H1 (cell line): ENCODE measurements at regions not wholly inside any gene's neighbourhood (a gene's known extent, or its start where the extent isn't known, plus 50 kb on each side); places are given as distances from the start of the nearest gene placed in this dataset.
"Not testable (repeated sequence)": the region's sequence is repeated elsewhere in the genome, so short reads cannot be mapped to it uniquely, and the experiment has no call there.

ENCODE experiments used
- CTCF ChIA-PET: fragments of 300-600 bp; sonication (Branson Sonifier 250); formaldehyde crosslinking; loops from one replicate; lab custom pipeline; 2021; ENCODE audit not compliant: partially characterized antibody; lab: Charles Lee
- POLR2A ChIA-PET: fragments of 300-600 bp; sonication (Branson Sonifier 250); formaldehyde crosslinking; loops from one replicate; lab custom pipeline; 2021; ENCODE audit warnings: inconsistent platforms; ENCODE audit not compliant: partially characterized antibody; lab: Charles Lee
- DNase-seq, 2 experiments: peaks; one replicate each; pipeline versions ENCODE4 v3.0.0 to v3.0.0-alpha.2; 2010 to 2022; ENCODE audit warnings: low spot score in 2 of 2, low read depth in 1 of 2, mixed read lengths in 1 of 2
- FAIRE-seq: peaks from 2 replicates; lab custom pipeline; 2011; peaks lifted over from hg19 to GRCh38; lab: Jason Lieb, UNC
- H2AFZ ChIP-seq: 2 replicates; pipeline ENCODE4 v1.8.1; 2012; ENCODE audit warnings: low read length, inconsistent platforms
- H2AK5ac ChIP-seq: 2 replicates; pipeline ENCODE4 v1.6.1; 2013; ENCODE audit warnings: low read depth, low read length
- H2BK120ac ChIP-seq: replicated peaks from 2 replicates; pipeline ENCODE3; 2013; ENCODE audit warnings: low read depth, low read length, inconsistent platforms
- H2BK12ac ChIP-seq: 2 replicates; pipeline ENCODE4 v1.6.1; 2013; ENCODE audit warnings: low read depth, low read length
- H2BK15ac ChIP-seq: 2 replicates; pipeline ENCODE4 v1.6.1; 2013; ENCODE audit warnings: low read length
- H2BK20ac ChIP-seq: 2 replicates; pipeline ENCODE4 v1.6.1; 2013; ENCODE audit warnings: low read length
- H2BK5ac ChIP-seq: 2 replicates; pipeline ENCODE4 v1.6.1; 2013; ENCODE audit warnings: low read depth, low read length
- H3K14ac ChIP-seq: 2 replicates; pipeline ENCODE4 v1.6.1; 2013; ENCODE audit warnings: inconsistent platforms; ENCODE audit not compliant: insufficient read length
- H3K18ac ChIP-seq: 2 replicates; pipeline ENCODE4 v1.6.1; 2013; ENCODE audit warnings: low read length; ENCODE audit errors: extremely low read depth
- H3K23ac ChIP-seq: 2 replicates; pipeline ENCODE4 v1.6.1; 2013; ENCODE audit warnings: inconsistent platforms; ENCODE audit not compliant: insufficient read length
- H3K23me2 ChIP-seq: 2 replicates; pipeline ENCODE4 v1.6.1; 2013; ENCODE audit warnings: low read depth, low read length
- H3K27ac ChIP-seq: 2 replicates; pipeline ENCODE4 v1.6.1; 2011; ENCODE audit warnings: low read depth, low read length, inconsistent platforms
- H3K27me3 ChIP-seq, 4 experiments: replicated peaks in 1 of 4; 1 replicate in 1 of 4; 2 replicates in 3 of 4; pipeline versions ENCODE4 v1.6.1 to v1.8.1; 2011 to 2013; ENCODE audit warnings: low read length in 3 of 4, mild to moderate bottlenecking in 3 of 4, inconsistent platforms in 2 of 4, mixed read lengths in 2 of 4, moderate library complexity in 1 of 4; ENCODE audit not compliant: control insufficient read depth in 3 of 4, insufficient read depth in 3 of 4; ENCODE audit errors: extremely low read depth in 1 of 4
- H3K36me3 ChIP-seq, 4 experiments: 2 replicates each; pipeline versions ENCODE4 v1.6.1 to v1.8.1; 2011 to 2013; ENCODE audit warnings: mild to moderate bottlenecking in 4 of 4, low read length in 3 of 4, moderate library complexity in 2 of 4, control low read depth in 1 of 4, inconsistent platforms in 1 of 4; ENCODE audit not compliant: insufficient read depth in 4 of 4, control insufficient read depth in 2 of 4
- H3K4ac ChIP-seq: replicated peaks from 2 replicates; pipeline ENCODE3; 2013; ENCODE audit warnings: low read length, low read depth, mixed read lengths, inconsistent platforms; ENCODE audit not compliant: insufficient read length
- H3K4me1 ChIP-seq, 4 experiments: replicated peaks in 1 of 4; 1 replicate in 1 of 4; 2 replicates in 3 of 4; pipeline versions ENCODE4 v1.6.1 to v1.8.1; 2011 to 2013; ENCODE audit warnings: low read length in 3 of 4, inconsistent platforms in 2 of 4, mixed read lengths in 1 of 4; ENCODE audit not compliant: insufficient read depth in 4 of 4, control insufficient read depth in 3 of 4
- H3K4me2 ChIP-seq, 2 experiments: 2 replicates each; pipeline versions ENCODE4 v1.6.1 to v1.8.1; 2011 to 2013; ENCODE audit warnings: low read depth in 2 of 2, low read length in 2 of 2, control low read depth in 1 of 2, inconsistent platforms in 1 of 2, mild to moderate bottlenecking in 1 of 2; ENCODE audit not compliant: insufficient read depth in 1 of 2
- H3K4me3 ChIP-seq, 4 experiments: fragments of 200-600, 300-600 bp in 1 of 4; sonication (generic), shearing (Covaris generic), sonication (Bioruptor Twin) in 1 of 4; 2 replicates each; pipeline versions ENCODE4 v1.5.1 to v1.8.1; 2011 to 2016; ENCODE audit warnings: low read length in 4 of 4, low read depth in 3 of 4, control low read depth in 2 of 4, inconsistent platforms in 2 of 4, mild to moderate bottlenecking in 2 of 4, mixed read lengths in 1 of 4, moderate library complexity in 1 of 4; ENCODE audit not compliant: insufficient read depth in 2 of 4; ENCODE audit errors: extremely low read depth in 1 of 4
- H3K56ac ChIP-seq: replicated peaks from 2 replicates; pipeline ENCODE3; 2013; ENCODE audit warnings: low read depth, mild to moderate bottlenecking, mixed read lengths, low read length, inconsistent platforms; ENCODE audit not compliant: insufficient read length
- H3K79me1 ChIP-seq: 2 replicates; pipeline ENCODE4 v1.6.1; 2013; ENCODE audit warnings: low read depth, low read length, control low read depth
- H3K79me2 ChIP-seq, 2 experiments: 2 replicates each; pipeline versions ENCODE4 v1.6.1 to v1.8.1; 2012 to 2013; ENCODE audit warnings: low read length in 2 of 2, mild to moderate bottlenecking in 2 of 2, inconsistent platforms in 1 of 2; ENCODE audit not compliant: insufficient read depth in 2 of 2, control insufficient read depth in 1 of 2
- H3K9ac ChIP-seq, 4 experiments: replicated peaks in 1 of 4; 1 replicate in 1 of 4; 2 replicates in 3 of 4; pipeline versions ENCODE4 v1.6.1 to v1.8.1; 2011 to 2013; ENCODE audit warnings: low read depth in 3 of 4, low read length in 3 of 4, control low read depth in 2 of 4, mild to moderate bottlenecking in 2 of 4, moderate library complexity in 2 of 4, inconsistent platforms in 1 of 4; ENCODE audit errors: extremely low read depth in 1 of 4
- H3K9me3 ChIP-seq, 2 experiments: 2 replicates each; pipeline versions ENCODE4 v1.6.1 to v1.8.1; 2012 to 2013; ENCODE audit warnings: mild to moderate bottlenecking in 2 of 2, moderate library complexity in 2 of 2, control low read depth in 1 of 2, inconsistent platforms in 1 of 2, low read depth in 1 of 2, low read length in 1 of 2, mixed read lengths in 1 of 2; ENCODE audit not compliant: insufficient read depth in 2 of 2
- H4K20me1 ChIP-seq, 2 experiments: replicated peaks in 1 of 2; 2 replicates each; pipeline versions ENCODE3 to v1.8.1; 2011 to 2013; ENCODE audit warnings: inconsistent platforms in 2 of 2, low read length in 2 of 2, mild to moderate bottlenecking in 1 of 2; ENCODE audit not compliant: insufficient read depth in 2 of 2, control insufficient read depth in 1 of 2
- H4K5ac ChIP-seq: 2 replicates; pipeline ENCODE4 v1.6.1; 2013; ENCODE audit warnings: low read length, low read depth, mixed read lengths, inconsistent platforms; ENCODE audit not compliant: insufficient read length
- H4K8ac ChIP-seq: 2 replicates; pipeline ENCODE4 v1.8.0; 2013; ENCODE audit warnings: mild to moderate bottlenecking, moderate library complexity, low read length, inconsistent platforms; ENCODE audit not compliant: insufficient read depth; ENCODE audit errors: extremely low read depth
- H4K91ac ChIP-seq: replicated peaks from 2 replicates; pipeline ENCODE3; 2013; ENCODE audit warnings: low read length, mixed read lengths, inconsistent platforms; ENCODE audit not compliant: insufficient read length
- WGBS, 2 experiments: shearing (Covaris generic) in 1 of 2; methylation state at CpG; one replicate each; pipeline versions ENCODE4 v1.1.6 to v1.1.7; 2013 to 2015; ENCODE audit warnings: low lambda C conversion rate in 2 of 2, mixed read lengths in 2 of 2, inconsistent platforms in 1 of 2, low coverage in 1 of 2, missing lambda C conversion rate in 1 of 2; ENCODE audit not compliant: insufficient replicate concordance in 2 of 2, insufficient coverage in 1 of 2, insufficient read length in 1 of 2; ENCODE audit errors: extremely low coverage in 1 of 2, missing lambda C conversion rate in 1 of 2; 5-methylcytosine and 5-hydroxymethylcytosine counted together

DNA sequence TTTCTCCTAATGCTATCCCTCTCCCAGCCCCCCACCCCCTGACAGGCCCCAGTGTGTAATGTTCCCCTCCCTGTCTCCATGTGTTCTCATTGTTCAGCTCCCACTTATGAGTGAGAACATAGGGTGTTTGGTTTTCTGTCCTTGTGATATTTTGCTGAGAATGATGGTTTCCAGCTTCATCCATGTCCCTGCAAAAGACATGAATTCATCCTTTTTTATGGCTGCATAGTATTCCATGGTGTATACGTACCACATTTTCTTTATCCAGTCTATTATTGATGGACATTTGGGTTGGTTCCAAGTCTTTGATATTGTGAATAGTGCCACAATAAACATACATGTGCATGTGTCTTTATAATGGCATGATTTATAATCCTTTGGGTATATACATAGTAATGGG, 704.2 kb downstream of the PLCL1 start:
- H3K23me2 ChIP-seq, H2AK5ac ChIP-seq, H3K79me2 ChIP-seq, H3K4me1 ChIP-seq, H3K23ac ChIP-seq, FAIRE-seq, H3K79me1 ChIP-seq, H2AFZ ChIP-seq, H3K4ac ChIP-seq, H3K4me3 ChIP-seq, H3K9ac ChIP-seq, H4K20me1 ChIP-seq, H2BK5ac ChIP-seq, H3K18ac ChIP-seq, H4K5ac ChIP-seq, CTCF ChIA-PET, H2BK120ac ChIP-seq, H3K36me3 ChIP-seq, H2BK15ac ChIP-seq, H3K56ac ChIP-seq, H3K4me2 ChIP-seq, H3K9me3 ChIP-seq, POLR2A ChIA-PET, H4K8ac ChIP-seq, DNase-seq, H2BK12ac ChIP-seq, H4K91ac ChIP-seq, H3K14ac ChIP-seq, H3K27ac ChIP-seq, H2BK20ac ChIP-seq, H3K27me3 ChIP-seq: not testable (repeated sequence)
- WGBS, 2 experiments = 92% methylated on average over 1 of the region's 1 CpG; no CpG with 5 or more reads in 1 of the 2 experiments
